NCI-H1092 treated with DMSO at 0.1 percent for 48 hours (cell line): ENCODE measurements at regions not wholly inside any gene's neighbourhood (a gene's known extent, or its start where the extent isn't known, plus 50 kb on each side); places are given as distances from the start of the nearest gene placed in this dataset.

Experiments
- DNase-seq: peaks from one replicate; lab custom pipeline; 2025; lab: John Stamatoyannopoulos, UW

- no peak for DNase-seq
Observed at GRCh38 chr14:94994245-94994644, 163.1 kb downstream of the DICER1 start.

GRCh38 chr14:94992046-94992445 lies 165.3 kb downstream of the DICER1 start:
- no peak for DNase-seq

- no peak for DNase-seq
Observed at GRCh38 chr14:94989946-94990345, 167.4 kb downstream of the DICER1 start.

- DNase-seq, result no peak
Observed at GRCh38 chr14:94989417-94989816, 167.9 kb downstream of the DICER1 start.

GRCh38 chr14:94987409-94987808 lies 169.9 kb downstream of the DICER1 start:
- DNase-seq, result no peak

- no peak for DNase-seq
Observed at GRCh38 chr14:94979891-94980290, 177.4 kb downstream of the DICER1 start.

- no peak for DNase-seq
Observed at GRCh38 chr14:94977016-94977415, 180.3 kb downstream of the DICER1 start.

- no peak for DNase-seq
Observed at GRCh38 chr14:94975366-94975765, 182.0 kb downstream of the DICER1 start.

- DNase-seq, result no peak
Observed at GRCh38 chr14:94974893-94975292, 182.4 kb downstream of the DICER1 start.

- no peak for DNase-seq
Observed at GRCh38 chr14:94974422-94974821, 182.9 kb downstream of the DICER1 start.

GRCh38 chr14:94971750-94972149 lies 185.6 kb downstream of the DICER1 start:
- DNase-seq, result no peak

GRCh38 chr14:94970941-94971730 lies 186.2 kb downstream of the DICER1 start:
- no peak for DNase-seq

GRCh38 chr14:94969766-94970165 lies 187.6 kb downstream of the DICER1 start:
- DNase-seq, result no peak

- DNase-seq, result no peak
Observed at GRCh38 chr14:94966868-94967267, 190.5 kb downstream of the DICER1 start.

- DNase-seq, result no peak
Observed at GRCh38 chr14:94966344-94966743, 191.0 kb downstream of the DICER1 start.

- no peak for DNase-seq
Observed at GRCh38 chr14:94965551-94966313, 191.6 kb downstream of the DICER1 start.

- DNase-seq, result no peak
Observed at GRCh38 chr14:94964931-94965330, 192.4 kb downstream of the DICER1 start.

GRCh38 chr14:94964181-94964580 lies 193.1 kb downstream of the DICER1 start:
- DNase-seq, result no peak

- no peak for DNase-seq
Observed at GRCh38 chr14:94963051-94963450, 193.1 kb upstream of the GSC start.

- DNase-seq, result no peak
Observed at GRCh38 chr14:94962166-94962575, 192.3 kb upstream of the GSC start.

GRCh38 chr14:94961386-94962165 lies 191.7 kb upstream of the GSC start:
- no peak for DNase-seq

GRCh38 chr14:94960285-94961001 lies 190.5 kb upstream of the GSC start:
- DNase-seq, result no peak
